SK-N-MC (cell line): ENCODE measurements at regions not wholly inside any gene's neighbourhood (a gene's known extent, or its start where the extent isn't known, plus 50 kb on each side); places are given as distances from the start of the nearest gene placed in this dataset.
"Not testable (repeated sequence)": the region's sequence is repeated elsewhere in the genome, so short reads cannot be mapped to it uniquely, and the experiment has no call there.

Source experiments
- DNase-seq: peaks from one replicate; pipeline ENCODE4 v3.0.0-alpha.2; 2011; ENCODE audit warnings: low read depth, low spot score
- H3K27ac ChIP-seq: fragments of 200-600 bp; sonication (generic); 2 replicates; pipeline ENCODE4 v1.5.1; 2016; ENCODE audit warnings: mixed run types
- H3K36me3 ChIP-seq: fragments of 200-600 bp; sonication (generic); 2 replicates; pipeline ENCODE4 v1.6.1; 2017; ENCODE audit warnings: antibody characterized with exemption, low read length, mixed read lengths; ENCODE audit not compliant: insufficient read depth
- H3K4me3 ChIP-seq: fragments of 200-600 bp; sonication (generic); 2 replicates; pipeline ENCODE4 v1.5.1; 2016
- H3K9ac ChIP-seq: fragments of 200-600 bp; sonication (generic); 2 replicates; pipeline ENCODE4 v1.8.0; 2017; ENCODE audit warnings: mixed run types, mixed read lengths; ENCODE audit not compliant: insufficient read length
- H3K9me3 ChIP-seq: fragments of 200-600 bp; sonication (generic); 2 replicates; pipeline ENCODE4 v1.6.1; 2017; ENCODE audit warnings: low read depth, mild to moderate bottlenecking, antibody characterized with exemption, low read length, moderate library complexity, mixed read lengths
- EZH2 ChIP-seq: fragments of 200-600 bp; sonication (generic); IDR thresholded peaks from one replicate; pipeline ENCODE4 v1.6.1; 2017; ENCODE audit warnings: antibody characterized with exemption
- FOXP2 ChIP-seq: optimal IDR thresholded peaks from 2 replicates; pipeline ENCODE3; 2011; ENCODE audit warnings: mild to moderate bottlenecking, moderate library complexity; ENCODE audit not compliant: insufficient read depth; ENCODE audit errors: extremely low read length, control extremely low read depth
- POLR2AphosphoS5 ChIP-seq: IDR thresholded peaks from 2 replicates; pipeline ENCODE4 v1.6.1; 2012; ENCODE audit warnings: mild to moderate bottlenecking, low read depth, low read length, borderline replicate concordance

- no peaks in the 10 kb centered on the region for H3K36me3 ChIP-seq
- no peak overlapping the region for H3K27ac ChIP-seq
- H3K9me3 ChIP-seq: no peaks in the 10 kb centered on the region
- no peak for TF ChIP-seq EZH2
- TF ChIP-seq FOXP2: no peak
- no peak for TF ChIP-seq POLR2AphosphoS5
- no peak overlapping the region for H3K4me3 ChIP-seq
- H3K9ac ChIP-seq: no peak overlapping the region
- DNase-seq: no peak
Measured at GRCh38 chr6:9225441-9225871, 790.1 kb upstream of the SLC35B3 start.

GRCh38 chr6:9224539-9224938, 789.2 kb upstream of the SLC35B3 start:
- Histone ChIP-seq H3K36me3 (no peaks in the 10 kb centered on the region), H3K27ac (no peak overlapping the region), H3K9me3 (no peaks in the 10 kb centered on the region), H3K9ac (no peak overlapping the region), H3K4me3 (no peak overlapping the region)
- DNase-seq: no peak
- TF ChIP-seq EZH2 (no peak), POLR2AphosphoS5 (no peak), FOXP2 (no peak)

GRCh38 chr6:9213717-9214116, 778.4 kb upstream of the SLC35B3 start:
- H3K9me3 ChIP-seq, H3K36me3 ChIP-seq, DNase-seq, H3K4me3 ChIP-seq, H3K27ac ChIP-seq, H3K9ac ChIP-seq: not testable (repeated sequence)

GRCh38 chr6:9208966-9209365, 773.6 kb upstream of the SLC35B3 start:
- no peak for TF ChIP-seq EZH2
- no peak for TF ChIP-seq FOXP2
- TF ChIP-seq POLR2AphosphoS5: no peak
- Histone ChIP-seq H3K4me3 (no peak overlapping the region), H3K36me3 (no peaks in the 10 kb centered on the region; the same call in 1 of the 2 replicates), H3K9me3 (peaks cover 9% of the 10 kb centered on the region; the same call in 1 of the 2 replicates), H3K27ac (no peak overlapping the region), H3K9ac (no peak overlapping the region)
- DNase-seq: no peak

- H3K27ac ChIP-seq: peak overlapping the region; percentile 74
- DNase-seq: peak; percentile 90
Measured at GRCh38 chr6:9205645-9206044, 770.3 kb upstream of the SLC35B3 start.

GRCh38 chr6:9204171-9204570, 768.8 kb upstream of the SLC35B3 start:
- peaks cover 9% of the 10 kb centered on the region; the same call in 1 of the 2 replicates for H3K9me3 ChIP-seq
- no peak overlapping the region for H3K9ac ChIP-seq
- H3K27ac ChIP-seq: no peak overlapping the region
- no peak for DNase-seq
- H3K4me3 ChIP-seq: no peak overlapping the region
- TF ChIP-seq FOXP2 (no peak), POLR2AphosphoS5 (no peak), EZH2 (no peak)
- no peaks in the 10 kb centered on the region; the same call in 1 of the 2 replicates for H3K36me3 ChIP-seq

More at GRCh38 chr6:9205645-9206044, 770.3 kb upstream of the SLC35B3 start:
- no peaks in the 10 kb centered on the region; the same call in 1 of the 2 replicates for H3K36me3 ChIP-seq
- TF ChIP-seq EZH2: no peak
- peak; percentile 67; the same call in 1 of the 2 replicates for TF ChIP-seq POLR2AphosphoS5
- no peak overlapping the region for H3K9ac ChIP-seq
- H3K9me3 ChIP-seq: peaks cover 9% of the 10 kb centered on the region; the same call in 1 of the 2 replicates
- H3K4me3 ChIP-seq: peak overlapping the region; percentile 50; the same call in 1 of the 2 replicates

- no peak for DNase-seq
- Histone ChIP-seq H3K9ac (no peak overlapping the region), H3K9me3 (peaks cover 9% of the 10 kb centered on the region; the same call in 1 of the 2 replicates), H3K4me3 (no peak overlapping the region), H3K36me3 (no peaks in the 10 kb centered on the region; the same call in 1 of the 2 replicates), H3K27ac (no peak overlapping the region)
- TF ChIP-seq FOXP2 (no peak), POLR2AphosphoS5 (no peak), EZH2 (no peak)
Measured at GRCh38 chr6:9200712-9201111, 765.4 kb upstream of the SLC35B3 start.

GRCh38 chr6:9197726-9198125, 762.4 kb upstream of the SLC35B3 start:
- H3K9ac ChIP-seq: no peak overlapping the region
- H3K4me3 ChIP-seq: no peak overlapping the region
- TF ChIP-seq EZH2 (no peak), FOXP2 (no peak), POLR2AphosphoS5 (no peak)
- no peak overlapping the region for H3K27ac ChIP-seq
- H3K9me3 ChIP-seq: no peaks in the 10 kb centered on the region
- no peak for DNase-seq
- H3K36me3 ChIP-seq: no peaks in the 10 kb centered on the region

GRCh38 chr6:9195322-9195721, 760.0 kb upstream of the SLC35B3 start:
- Histone ChIP-seq H3K9ac (no peak overlapping the region), H3K4me3 (no peak overlapping the region), H3K27ac (no peak overlapping the region), H3K36me3 (no peaks in the 10 kb centered on the region), H3K9me3 (no peaks in the 10 kb centered on the region)
- TF ChIP-seq POLR2AphosphoS5: no peak
- no peak for TF ChIP-seq FOXP2
- TF ChIP-seq EZH2: no peak
- DNase-seq: no peak

- H3K9me3 ChIP-seq: no peaks in the 10 kb centered on the region
- TF ChIP-seq POLR2AphosphoS5 (no peak), EZH2 (no peak), FOXP2 (no peak)
- no peaks in the 10 kb centered on the region for H3K36me3 ChIP-seq
- H3K27ac ChIP-seq: no peak overlapping the region
- DNase-seq: no peak
- H3K9ac ChIP-seq: no peak overlapping the region
- no peak overlapping the region for H3K4me3 ChIP-seq
Measured at GRCh38 chr6:9192405-9192909, 757.1 kb upstream of the SLC35B3 start.
